Smooth muscle cell (in vitro differentiated cells): ENCODE measurements at regions not wholly inside any gene's neighbourhood (a gene's known extent, or its start where the extent isn't known, plus 50 kb on each side); places are given as distances from the start of the nearest gene placed in this dataset.

Source experiments
- DNase-seq: peaks from one replicate; lab custom pipeline; 2025; ENCODE audit not compliant: unreplicated experiment; lab: John Stamatoyannopoulos, UW
- H2AFZ ChIP-seq: fragments of 200-600 bp; sonication (generic); 2 replicates; pipeline ENCODE4 v1.6.0; 2016; ENCODE audit warnings: antibody characterized with exemption, low read depth, mild to moderate bottlenecking
- H3F3A ChIP-seq: fragments of 200-600 bp; sonication (generic); 2 replicates; pipeline ENCODE4 v1.6.0; 2017; ENCODE audit warnings: antibody characterized with exemption, low read depth
- H3K27ac ChIP-seq: fragments of 200-600 bp; sonication (generic); 2 replicates; pipeline ENCODE4 v1.5.1; 2016; ENCODE audit warnings: low read depth, mild to moderate bottlenecking
- H3K27me3 ChIP-seq: fragments of 200-600 bp; sonication (generic); 2 replicates; pipeline ENCODE4 v1.6.1; 2016; ENCODE audit warnings: low read depth, mild to moderate bottlenecking
- H3K36me3 ChIP-seq: fragments of 200-600 bp; sonication (generic); 2 replicates; pipeline ENCODE4 v1.5.1; 2016; ENCODE audit warnings: low read depth
- H3K4me1 ChIP-seq: fragments of 200-600 bp; sonication (generic); 2 replicates; pipeline ENCODE4 v1.5.1; 2016; ENCODE audit warnings: low read depth
- H3K4me2 ChIP-seq: fragments of 200-600 bp; sonication (generic); 2 replicates; pipeline ENCODE4 v1.6.0; 2016; ENCODE audit warnings: mild to moderate bottlenecking
- H3K4me3 ChIP-seq: fragments of 200-600 bp; sonication (generic); 2 replicates; pipeline ENCODE4 v1.5.1; 2016; ENCODE audit warnings: mild to moderate bottlenecking
- H3K79me2 ChIP-seq: fragments of 200-600 bp; sonication (generic); 2 replicates; pipeline ENCODE4 v1.6.0; 2016; ENCODE audit warnings: low read depth, mild to moderate bottlenecking
- H3K9ac ChIP-seq: fragments of 200-600 bp; sonication (generic); 2 replicates; pipeline ENCODE4 v1.6.0; 2016; ENCODE audit warnings: low read depth
- H3K9me3 ChIP-seq: fragments of 200-600 bp; sonication (generic); replicated peaks from 2 replicates; pipeline ENCODE4 v1.5.1; 2016; ENCODE audit warnings: low read depth
- H4K20me1 ChIP-seq: fragments of 200-600 bp; sonication (generic); 2 replicates; pipeline ENCODE4 v1.6.0; 2016; ENCODE audit warnings: low read depth
- WGBS: methylation state at CpG from one replicate; pipeline ENCODE4 v1.1.7; 2016; ENCODE audit warnings: low lambda C conversion rate; 5-methylcytosine and 5-hydroxymethylcytosine counted together
- TF ChIP-seq, protein P1 (sequence below): fragments of 200-600 bp; sonication (generic); IDR thresholded peaks from 2 replicates; pipeline ENCODE4 v1.5.1; 2017; ENCODE audit warnings: borderline replicate concordance, mild to moderate bottlenecking, antibody characterized with exemption; ENCODE audit not compliant: insufficient read depth, poor library complexity, severe bottlenecking

DNA sequence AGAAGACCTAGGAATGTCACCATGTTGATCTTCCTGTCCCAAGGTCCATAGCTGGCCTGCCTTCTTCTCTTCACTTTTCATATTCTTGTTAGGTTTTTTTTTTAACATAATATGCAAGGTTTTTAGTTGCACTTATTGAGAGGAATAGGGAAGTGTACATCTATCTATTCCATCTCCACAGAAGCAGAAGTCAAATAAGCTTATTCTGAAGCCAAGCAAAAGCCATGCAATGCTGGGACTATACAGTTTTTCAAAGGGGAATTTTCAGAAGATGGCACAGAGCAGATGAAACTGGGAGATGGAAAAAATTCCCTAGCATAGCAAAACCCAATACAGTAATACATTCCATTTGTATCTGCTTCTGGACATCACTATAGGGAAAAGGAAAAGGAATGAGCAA lies 447.6 kb downstream of the GADD45G start:
- no peak overlapping the region for H3K4me3 ChIP-seq
- no peaks in the 10 kb centered on the region for H3K36me3 ChIP-seq
- H3K4me2 ChIP-seq: no peak overlapping the region
- no peaks in the 10 kb centered on the region for H3K27me3 ChIP-seq
- H2AFZ ChIP-seq: no peak overlapping the region
- no peaks in the 10 kb centered on the region for H3K79me2 ChIP-seq
- H3K27ac ChIP-seq: no peak overlapping the region
- no peak overlapping the region for H3K9ac ChIP-seq
- TF ChIP-seq, protein P1, sequence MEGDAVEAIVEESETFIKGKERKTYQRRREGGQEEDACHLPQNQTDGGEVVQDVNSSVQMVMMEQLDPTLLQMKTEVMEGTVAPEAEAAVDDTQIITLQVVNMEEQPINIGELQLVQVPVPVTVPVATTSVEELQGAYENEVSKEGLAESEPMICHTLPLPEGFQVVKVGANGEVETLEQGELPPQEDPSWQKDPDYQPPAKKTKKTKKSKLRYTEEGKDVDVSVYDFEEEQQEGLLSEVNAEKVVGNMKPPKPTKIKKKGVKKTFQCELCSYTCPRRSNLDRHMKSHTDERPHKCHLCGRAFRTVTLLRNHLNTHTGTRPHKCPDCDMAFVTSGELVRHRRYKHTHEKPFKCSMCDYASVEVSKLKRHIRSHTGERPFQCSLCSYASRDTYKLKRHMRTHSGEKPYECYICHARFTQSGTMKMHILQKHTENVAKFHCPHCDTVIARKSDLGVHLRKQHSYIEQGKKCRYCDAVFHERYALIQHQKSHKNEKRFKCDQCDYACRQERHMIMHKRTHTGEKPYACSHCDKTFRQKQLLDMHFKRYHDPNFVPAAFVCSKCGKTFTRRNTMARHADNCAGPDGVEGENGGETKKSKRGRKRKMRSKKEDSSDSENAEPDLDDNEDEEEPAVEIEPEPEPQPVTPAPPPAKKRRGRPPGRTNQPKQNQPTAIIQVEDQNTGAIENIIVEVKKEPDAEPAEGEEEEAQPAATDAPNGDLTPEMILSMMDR: no peak
- no peaks in the 10 kb centered on the region for H3K9me3 ChIP-seq
- H3F3A ChIP-seq: no peaks in the 10 kb centered on the region
- H3K4me1 ChIP-seq: no peaks in the 10 kb centered on the region
- no peak for DNase-seq
- no peaks in the 10 kb centered on the region for H4K20me1 ChIP-seq

DNA sequence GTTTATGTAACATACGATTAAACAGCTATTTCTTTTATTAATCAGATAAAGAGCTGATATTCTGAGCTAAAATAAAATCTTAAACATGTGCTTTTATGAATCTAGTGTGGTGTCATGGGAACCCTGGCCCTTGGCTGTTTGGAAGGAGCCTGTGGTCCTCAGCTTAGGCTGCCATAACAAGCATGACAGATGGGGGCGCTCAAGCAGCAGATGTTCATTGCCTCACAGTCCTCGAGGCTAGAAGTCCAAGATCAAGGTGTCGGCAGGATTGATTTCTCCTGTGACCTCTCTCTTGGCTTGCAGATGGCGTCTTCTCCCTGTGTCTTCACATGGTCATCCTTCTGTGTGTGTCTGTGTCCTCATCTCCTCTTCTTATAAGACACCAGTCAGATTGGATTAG lies 448.2 kb downstream of the GADD45G start:
- Histone ChIP-seq H3K36me3 (no peaks in the 10 kb centered on the region), H3K79me2 (no peaks in the 10 kb centered on the region), H2AFZ (no peak overlapping the region), H3K4me1 (no peaks in the 10 kb centered on the region), H3K27ac (no peak overlapping the region), H3K4me2 (no peak overlapping the region), H3K27me3 (no peaks in the 10 kb centered on the region), H3F3A (no peaks in the 10 kb centered on the region), H4K20me1 (no peaks in the 10 kb centered on the region), H3K9ac (no peak overlapping the region), H3K9me3 (no peaks in the 10 kb centered on the region), H3K4me3 (no peak overlapping the region)
- WGBS: 78% methylated on average over 5 of the region's 5 CpGs
- TF ChIP-seq, protein P1: no peak
- no peak for DNase-seq

DNA sequence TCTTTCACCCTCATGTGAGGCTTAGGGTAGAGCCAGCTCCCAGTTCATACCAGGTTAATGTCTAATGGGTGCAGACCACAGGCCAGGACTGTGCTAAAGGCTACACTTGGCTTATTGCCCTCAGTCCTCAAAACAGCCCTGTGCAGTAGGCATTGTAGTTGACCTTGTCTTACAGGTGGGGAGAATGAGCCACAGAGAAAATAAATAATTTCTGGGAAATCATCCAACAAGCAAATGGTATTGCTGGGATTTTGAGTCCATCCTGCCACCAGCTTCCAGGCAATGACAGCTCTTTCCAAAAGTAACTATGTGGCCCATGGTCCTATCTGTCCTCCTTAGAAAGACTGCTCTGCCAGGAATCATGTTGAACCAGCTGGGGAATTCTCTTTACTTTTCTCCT lies 450.0 kb downstream of the GADD45G start:
- H3K36me3 ChIP-seq: no peaks in the 10 kb centered on the region
- no peaks in the 10 kb centered on the region for H4K20me1 ChIP-seq
- TF ChIP-seq, protein P1: no peak
- no peaks in the 10 kb centered on the region for H3K79me2 ChIP-seq
- no peak overlapping the region for H3K4me2 ChIP-seq
- no peak for DNase-seq
- H3K27ac ChIP-seq: no peak overlapping the region
- H3K4me1 ChIP-seq: no peaks in the 10 kb centered on the region
- H3F3A ChIP-seq: no peaks in the 10 kb centered on the region
- H3K27me3 ChIP-seq: no peaks in the 10 kb centered on the region
- no peak overlapping the region for H3K9ac ChIP-seq
- H2AFZ ChIP-seq: no peak overlapping the region
- no peak overlapping the region for H3K4me3 ChIP-seq
- no peaks in the 10 kb centered on the region for H3K9me3 ChIP-seq

DNA sequence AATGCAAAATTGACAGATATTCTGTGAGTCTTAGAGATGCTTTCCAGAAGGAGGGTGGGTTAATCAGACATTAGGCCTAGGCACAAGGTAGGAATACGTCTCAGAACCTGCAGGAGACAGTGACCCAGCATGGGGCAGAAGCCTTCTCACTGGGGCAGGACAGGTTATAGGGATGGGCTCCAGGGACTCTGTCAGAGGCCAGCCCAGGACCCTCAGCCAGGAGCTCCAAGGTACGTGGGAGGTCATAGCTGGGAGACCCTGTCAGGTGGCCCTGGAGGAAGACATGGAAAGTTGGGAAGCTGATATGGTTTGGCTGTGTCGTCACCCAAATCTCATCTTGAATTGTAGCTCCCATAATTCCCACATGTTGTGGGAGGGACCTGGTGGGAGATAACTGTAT lies 450.4 kb downstream of the GADD45G start:
- no peaks in the 10 kb centered on the region for H3K9me3 ChIP-seq
- H3K27me3 ChIP-seq: no peaks in the 10 kb centered on the region
- no peak overlapping the region for H3K27ac ChIP-seq
- H3K4me2 ChIP-seq: no peak overlapping the region
- H3K79me2 ChIP-seq: no peaks in the 10 kb centered on the region
- TF ChIP-seq, protein P1: no peak
- no peak overlapping the region for H2AFZ ChIP-seq
- WGBS: 97% methylated on average over 3 of the region's 3 CpGs
- H3K36me3 ChIP-seq: no peaks in the 10 kb centered on the region
- no peak overlapping the region for H3K4me3 ChIP-seq
- H3K4me1 ChIP-seq: no peaks in the 10 kb centered on the region
- no peak overlapping the region for H3K9ac ChIP-seq
- no peaks in the 10 kb centered on the region for H3F3A ChIP-seq
- H4K20me1 ChIP-seq: no peaks in the 10 kb centered on the region
- no peak for DNase-seq
